ENCODE measurements at regions not wholly inside any gene's neighbourhood (a gene's known extent, or its start where the extent isn't known, plus 50 kb on each side); places are given as distances from the start of the nearest gene placed in this dataset.
A peak's percentile ranks its signal among the peaks of the same experiment; 100 is the strongest.
"Not testable (repeated sequence)": the region's sequence is repeated elsewhere in the genome, so short reads cannot be mapped to it uniquely, and the experiment has no call there.

DNA sequence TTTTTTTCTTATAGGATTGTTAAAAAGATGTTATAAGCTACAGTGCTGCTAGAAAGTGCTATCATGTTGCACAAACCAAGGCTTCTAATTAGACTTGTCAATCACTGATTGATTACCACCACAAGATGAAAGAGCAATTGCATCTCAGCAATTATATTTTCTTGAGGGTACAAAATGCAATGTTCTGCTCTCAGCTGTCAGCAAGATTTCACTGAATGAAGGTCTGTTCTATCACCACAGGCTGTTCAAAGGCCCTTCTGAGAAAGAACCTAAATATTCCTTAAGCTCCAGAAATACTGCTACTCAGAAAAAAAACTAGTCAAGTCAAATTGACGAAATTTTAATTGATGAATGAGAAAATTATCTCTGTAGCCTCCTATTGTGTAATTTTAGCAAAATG, 301.9 kb upstream of the KYNU start:
- DNase-seq = no peak

GRCh38 chr2:142574388-142574787, 303.1 kb upstream of the KYNU start:
- DNase-seq = no peak

DNA sequence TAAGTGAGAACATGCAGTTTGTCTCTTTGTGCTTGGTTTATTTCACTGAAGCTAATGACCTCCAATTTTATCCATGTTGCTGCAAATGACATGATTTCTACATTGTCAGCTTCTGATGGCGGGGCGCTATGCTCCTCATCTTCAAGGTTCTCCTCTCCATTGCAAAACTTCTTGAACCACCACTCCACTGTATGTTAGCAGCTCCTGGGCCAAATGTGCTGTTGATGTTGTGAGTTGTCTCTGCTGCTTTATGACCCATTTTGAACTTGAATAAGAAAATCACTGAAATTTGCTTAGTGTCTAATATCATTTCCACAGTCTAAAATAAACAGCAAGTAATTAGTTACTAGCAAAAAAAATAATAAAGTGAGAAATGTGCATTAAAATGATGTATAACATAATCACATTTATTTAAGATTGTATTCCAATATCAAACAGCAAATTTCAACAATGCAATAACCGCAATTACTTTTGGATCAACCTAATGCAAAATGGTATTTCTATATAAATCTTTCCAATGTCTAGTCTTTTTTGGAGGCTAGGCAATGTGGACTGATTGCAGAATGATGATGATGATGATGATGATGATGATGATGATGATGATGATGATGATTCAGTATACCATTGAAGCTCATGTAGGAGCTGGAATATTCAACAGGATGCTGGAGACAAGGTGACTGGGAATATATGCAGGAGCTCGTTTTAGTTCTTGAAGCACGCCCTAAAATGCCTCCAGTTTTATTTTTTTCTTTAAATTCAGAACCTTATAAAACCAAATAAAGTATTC, 304.9 kb upstream of the KYNU start:
- DNase-seq = no peak

DNA sequence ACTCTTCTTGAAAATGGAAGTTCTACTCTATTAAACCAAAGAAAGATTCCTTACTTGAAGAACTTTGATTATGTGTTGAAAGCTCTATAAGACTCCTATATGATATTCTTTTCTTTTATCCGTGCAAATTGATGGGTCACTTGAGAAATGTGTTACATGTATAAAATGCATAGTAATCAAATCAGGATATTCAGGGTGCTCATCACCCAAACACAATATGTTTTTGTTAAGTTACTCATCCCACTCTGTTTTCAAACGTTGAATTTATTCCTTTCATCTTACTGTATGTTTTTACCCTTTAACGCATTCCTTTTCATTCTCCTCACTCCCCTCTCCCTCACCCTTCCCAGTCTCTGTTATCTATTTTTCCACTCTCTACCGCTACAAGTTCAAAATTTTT, 305.5 kb upstream of the KYNU start:
- no peak for DNase-seq

- DNase-seq = no peak
Measured at GRCh38 chr2:142562900-142563299, 314.6 kb upstream of the KYNU start.

- DNase-seq = no peak
Measured at GRCh38 chr2:142561656-142562055, 315.8 kb upstream of the KYNU start.

GRCh38 chr2:142557391-142557790, 320.1 kb upstream of the KYNU start:
- DNase-seq = no peak

- DNase-seq = not testable (repeated sequence)
Measured at GRCh38 chr2:142545999-142546398, 331.5 kb upstream of the KYNU start.

DNA sequence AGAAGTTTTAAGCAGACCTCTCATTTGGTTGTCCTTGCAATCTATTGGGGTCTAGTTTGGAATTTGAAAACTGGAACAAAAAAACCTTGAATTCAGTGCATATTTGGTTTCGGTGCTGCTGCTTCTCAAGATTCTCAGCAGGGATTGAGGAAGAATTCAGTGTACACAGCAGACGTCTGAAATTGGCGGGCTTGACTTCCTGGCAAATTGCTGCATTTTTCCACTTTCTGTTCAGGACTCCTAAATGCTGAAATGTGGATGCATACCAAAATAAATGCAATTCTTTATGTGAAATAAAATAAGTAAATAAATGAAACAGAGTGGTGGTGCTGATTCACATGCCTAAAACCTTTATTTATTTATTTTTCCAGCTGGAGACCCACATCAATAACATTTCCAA, 332.4 kb upstream of the KYNU start:
- peak; percentile 71 for DNase-seq

DNA sequence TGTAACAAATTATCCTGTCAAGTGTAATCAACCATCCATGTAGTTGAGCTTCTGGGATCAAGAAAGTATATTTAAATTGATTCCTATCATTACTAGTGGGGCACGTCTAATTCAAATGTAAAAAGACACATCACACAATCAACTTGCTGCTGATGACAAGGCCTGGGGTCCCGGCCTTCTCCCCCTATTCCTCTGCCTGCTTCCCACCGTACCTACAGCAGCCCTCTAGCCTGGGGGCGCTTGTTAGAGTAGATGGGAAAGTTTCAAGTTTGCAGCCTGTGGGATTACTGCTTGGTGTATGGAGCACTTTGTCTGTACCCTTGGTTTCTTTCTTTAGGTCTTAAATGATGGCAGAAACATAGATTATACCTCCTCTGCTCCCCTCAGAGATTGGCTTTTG, 333.3 kb upstream of the KYNU start:
- DNase-seq = no peak

DNA sequence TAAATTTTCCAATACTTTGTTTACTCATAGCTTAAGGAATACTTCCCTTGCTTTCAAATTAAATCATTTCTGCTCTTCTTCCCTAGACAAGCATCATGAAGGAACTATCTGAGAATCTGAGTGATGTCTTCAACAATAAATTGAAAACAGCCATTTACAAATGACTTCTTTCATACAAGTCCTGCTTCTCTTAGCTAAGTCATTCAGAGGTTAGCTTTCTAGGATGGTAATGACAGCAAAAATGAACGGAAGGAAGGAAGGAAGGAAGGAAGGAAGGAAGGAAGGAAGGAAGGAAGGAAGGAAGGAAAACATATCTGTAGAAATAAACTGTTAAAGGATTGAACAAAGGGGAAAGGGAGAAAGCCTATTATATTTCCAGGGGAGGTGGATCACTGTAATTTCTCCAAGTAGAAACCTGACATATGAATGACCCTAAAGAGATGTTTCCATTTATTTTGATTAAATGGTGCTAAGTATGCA, 335.0 kb upstream of the KYNU start:
- DNase-seq = no peak

GRCh38 chr2:142536966-142537365, 340.5 kb upstream of the KYNU start:
- DNase-seq = no peak

GRCh38 chr2:142536492-142536891, 341.0 kb upstream of the KYNU start:
- DNase-seq = no peak

DNA sequence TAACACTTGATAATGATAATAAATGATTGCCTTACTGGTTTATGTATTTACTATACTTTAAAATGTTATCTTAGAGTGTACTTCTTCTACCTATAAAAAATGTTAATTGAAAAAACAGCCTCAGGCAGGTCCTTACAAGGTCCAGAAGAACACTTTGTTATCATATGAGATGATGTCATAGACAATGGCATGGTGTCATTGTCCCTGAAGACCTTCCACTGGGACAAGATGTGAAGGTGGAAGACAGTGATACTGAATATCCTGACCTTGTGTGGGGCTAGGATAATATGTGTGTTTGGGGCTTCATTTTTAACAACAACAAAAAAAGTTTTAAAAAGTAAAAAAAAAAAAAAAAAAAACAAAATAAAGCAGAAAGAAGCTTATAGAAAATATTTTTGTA, 342.2 kb upstream of the KYNU start:
- DNase-seq = no peak

DNA sequence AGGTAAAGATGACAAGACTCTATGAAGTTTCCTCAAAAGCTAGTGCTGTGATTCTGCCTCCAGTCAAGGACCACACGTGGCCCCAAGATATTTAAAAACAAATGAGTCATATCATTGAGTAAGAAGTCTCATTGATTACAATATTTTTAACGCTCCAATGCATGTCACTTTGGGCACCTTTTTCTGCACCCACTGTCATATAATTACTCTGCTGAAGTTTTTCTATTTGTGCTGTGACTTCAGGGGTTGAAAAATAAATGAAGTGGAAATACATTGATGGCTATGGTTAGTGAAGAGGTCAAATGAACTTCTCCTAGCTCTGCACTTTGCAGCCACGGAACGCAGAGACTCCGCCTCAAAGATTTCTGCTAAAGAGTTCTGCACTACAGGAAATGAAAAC, 344.3 kb upstream of the KYNU start:
- no peak for DNase-seq

DNA sequence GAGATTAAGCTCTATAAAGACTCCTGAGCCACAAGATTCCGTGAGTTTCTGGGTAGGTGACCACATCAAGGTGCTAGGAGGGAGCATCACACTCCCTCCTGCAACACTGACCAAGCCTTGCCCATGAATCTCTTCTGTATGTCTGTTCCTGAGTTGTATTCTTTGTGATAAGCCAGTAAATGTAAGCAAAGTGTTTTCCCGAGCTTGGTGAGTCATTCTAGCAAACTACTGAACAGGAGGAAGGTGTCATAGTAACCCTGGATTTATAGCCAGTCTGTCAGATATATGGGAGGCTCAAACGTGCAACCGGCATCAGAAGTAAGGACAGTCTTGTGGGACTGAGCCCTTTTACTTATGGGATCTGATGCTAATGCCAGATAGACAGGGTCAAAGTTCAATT, 346.1 kb upstream of the KYNU start:
- DNase-seq = no peak

DNA sequence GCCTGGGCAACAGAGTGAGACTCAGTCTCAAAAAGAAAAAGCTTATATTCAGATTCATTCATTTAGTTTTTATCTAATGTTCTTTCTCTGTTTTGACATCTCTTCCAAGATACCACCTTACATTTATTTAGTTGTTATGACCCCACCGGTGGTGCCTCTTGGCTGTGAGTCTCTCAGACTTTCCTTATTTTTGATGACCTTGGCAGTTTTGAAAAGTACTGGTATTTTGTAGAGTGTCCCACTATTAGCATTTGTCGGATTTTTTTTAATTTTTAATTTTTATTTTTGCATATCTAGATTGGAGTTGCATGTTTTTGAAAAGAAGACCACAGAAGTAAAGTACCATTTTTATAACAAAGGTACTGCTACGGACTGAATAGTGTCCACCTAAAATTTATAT, 351.7 kb upstream of the KYNU start:
- DNase-seq = no peak

DNA sequence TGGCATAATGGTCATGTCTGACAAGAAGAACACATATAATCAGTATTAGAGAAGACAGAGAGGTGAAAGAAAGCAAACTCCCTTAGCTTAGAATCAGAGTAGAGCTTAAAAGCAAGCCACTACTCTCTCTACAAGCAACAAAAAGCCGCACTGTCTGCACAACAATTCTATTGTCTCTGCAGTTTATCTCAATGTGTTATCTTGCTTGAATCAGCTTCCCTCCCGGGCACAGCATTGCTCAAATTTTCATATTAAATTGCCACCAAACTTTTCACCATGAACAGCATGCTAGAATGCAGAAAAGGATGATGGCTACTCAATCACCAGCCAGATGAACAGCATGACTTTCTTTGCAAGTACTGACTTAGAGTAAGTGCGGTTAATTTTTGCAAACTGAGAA, 356.0 kb upstream of the KYNU start:
- DNase-seq = no peak

DNA sequence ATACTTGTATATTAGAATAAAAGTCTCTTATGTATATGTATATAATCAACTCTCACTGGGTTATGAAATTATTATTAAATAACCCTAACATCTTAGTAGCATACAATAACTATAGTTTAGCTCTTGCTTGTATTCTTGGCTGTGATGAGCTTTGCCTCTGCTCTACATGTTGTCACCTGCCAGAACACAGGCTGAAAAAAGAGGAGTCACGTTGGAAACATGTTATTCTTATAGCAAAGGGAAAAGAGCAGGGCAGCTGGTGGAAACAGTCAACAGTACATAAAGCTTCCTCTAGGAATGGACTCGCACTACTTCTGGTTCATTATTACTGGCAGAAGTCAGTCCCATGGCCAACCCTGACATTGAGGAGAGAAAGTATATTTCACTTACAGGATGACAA, 362.0 kb upstream of the KYNU start:
- DNase-seq = no peak

- DNase-seq = no peak
Measured at GRCh38 chr2:142509401-142509800, 368.1 kb upstream of the KYNU start.

GRCh38 chr2:142504754-142505153, 372.7 kb upstream of the KYNU start:
- no peak for DNase-seq

GRCh38 chr2:142502402-142502801, 371.6 kb upstream of the LRP1B start:
- no peak for DNase-seq

DNA sequence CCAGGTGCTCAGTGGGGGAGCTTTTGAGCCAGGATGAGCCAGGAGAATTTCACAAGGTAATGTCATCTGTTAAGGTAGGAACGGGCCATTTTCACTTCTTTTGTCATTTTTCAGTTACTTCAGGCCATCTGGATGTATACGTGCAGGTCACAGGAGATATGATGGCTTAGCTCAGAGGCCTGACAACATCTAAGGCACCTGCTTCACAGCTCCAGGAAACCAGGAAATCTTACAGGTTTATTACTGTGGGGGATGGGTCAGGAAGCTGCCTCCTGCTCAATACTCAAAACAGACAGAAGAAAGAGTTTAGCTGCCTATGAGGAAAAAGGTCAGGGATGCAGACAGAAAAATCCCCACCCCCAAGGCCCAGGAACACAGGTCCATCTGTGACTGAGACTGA, 364.3 kb upstream of the LRP1B start:
- DNase-seq = no peak

- not testable (repeated sequence) for DNase-seq
Measured at GRCh38 chr2:142489631-142490030, 358.8 kb upstream of the LRP1B start.

Measured in muscle of arm (tissue), 1 donor.